HCT116 (cell line): ENCODE measurements at regions not wholly inside any gene's neighbourhood (a gene's known extent, or its start where the extent isn't known, plus 50 kb on each side); places are given as distances from the start of the nearest gene placed in this dataset.

Experiments
- ATAC-seq: fragments of 200-7000 bp; cut with Tn5 transposase; 2 replicates; pipeline ENCODE4 v1.9.1; 2020; ENCODE audit warnings: mild to moderate bottlenecking, moderate library complexity
- BruUV-seq: library from RNA; stranded (reverse); fragments of 400-500 nt; replicated peaks from 2 replicates; lab custom pipeline; 2021; lab: Mats Ljungman, UMichigan
- CTCF ChIA-PET: fragments of 300-600 bp; sonication (Branson Sonifier 250); formaldehyde crosslinking; loops from one replicate; lab custom pipeline; 2021; ENCODE audit warnings: antibody characterized with exemption; lab: Charles Lee
- POLR2A ChIA-PET: fragments of 300-600, 350-600 bp; sonication (Branson Sonifier 250); formaldehyde crosslinking; loops from one replicate; lab custom pipeline; 2021; ENCODE audit warnings: antibody characterized with exemption; lab: Charles Lee
- RAD21 ChIA-PET, 2 experiments: fragments of 300-600 bp; sonication (Branson Sonifier 250); formaldehyde crosslinking; loops; one replicate each; lab custom pipeline; 2023; ENCODE audit warnings: low total read pairs in 2 of 2; ENCODE audit not compliant: uncharacterized antibody in 2 of 2, unreplicated experiment in 2 of 2, low non-redundant PET in 1 of 2; lab: Charles Lee
- DNase-seq: peaks from one replicate; pipeline ENCODE4 v3.0.0-alpha.2; 2010; ENCODE audit warnings: low read depth, low spot score
- H2AFZ ChIP-seq: fragments of 200-600 bp; shearing (Covaris generic), sonication (generic); 2 replicates; pipeline ENCODE4 v1.6.1; 2017; ENCODE audit warnings: low read depth, mixed run types, mixed read lengths, antibody characterized with exemption, low read length; ENCODE audit not compliant: poor library complexity, severe bottlenecking
- H3K27ac ChIP-seq: 2 replicates; pipeline ENCODE4 v1.5.1; 2012; ENCODE audit warnings: low read depth, low read length
- H3K27me3 ChIP-seq: fragments of 200-600 bp; sonication (generic); 2 replicates; pipeline ENCODE4 v1.6.1; 2016; ENCODE audit warnings: mixed run types, low read length, mixed read lengths; ENCODE audit not compliant: insufficient read depth
- H3K36me3 ChIP-seq, 2 experiments: fragments of 200-500 bp in 1 of 2; fragments of 200-600 bp in 1 of 2; sonication (Bioruptor generic) in 1 of 2; sonication (generic) in 1 of 2; 2 replicates each; pipeline versions ENCODE4 v1.5.1 to v1.6.1; 2014 to 2016; ENCODE audit warnings: low read length in 2 of 2, inconsistent platforms in 1 of 2, mixed read lengths in 1 of 2, mixed run types in 1 of 2; ENCODE audit not compliant: insufficient read depth in 2 of 2, control insufficient read depth in 1 of 2
- H3K4me1 ChIP-seq, 2 experiments: fragments of 200-600 bp in 1 of 2; sonication (generic) in 1 of 2; 2 replicates each; pipeline versions ENCODE4 v1.5.1 to v1.6.1; 2012 to 2017; ENCODE audit warnings: low read length in 2 of 2, inconsistent platforms in 1 of 2, mild to moderate bottlenecking in 1 of 2, mixed read lengths in 1 of 2, mixed run types in 1 of 2, moderate library complexity in 1 of 2; ENCODE audit not compliant: insufficient read depth in 2 of 2, control insufficient read depth in 1 of 2
- H3K4me2 ChIP-seq: fragments of 200-600 bp; sonication (generic); 2 replicates; pipeline ENCODE4 v1.6.1; 2017; ENCODE audit warnings: mixed run types, low read length, mixed read lengths
- H3K4me3 ChIP-seq, 2 experiments: fragments of 200-600 bp in 1 of 2; sonication (generic) in 1 of 2; replicated peaks in 1 of 2; 2 replicates each; pipeline ENCODE4 v1.5.1; 2011 to 2016; ENCODE audit warnings: low read length in 2 of 2, control low read depth in 1 of 2, low read depth in 1 of 2, mild to moderate bottlenecking in 1 of 2, mixed read lengths in 1 of 2, mixed run types in 1 of 2
- H3K79me2 ChIP-seq: fragments of 200-600 bp; sonication (generic); 2 replicates; pipeline ENCODE4 v1.6.1; 2017; ENCODE audit warnings: mild to moderate bottlenecking, mixed run types, low read length, moderate library complexity, mixed read lengths; ENCODE audit not compliant: insufficient read depth
- H3K9ac ChIP-seq: fragments of 200-600 bp; sonication (generic); 2 replicates; pipeline ENCODE4 v1.6.1; 2016; ENCODE audit warnings: low read length, mixed read lengths
- H3K9me2 ChIP-seq: fragments of 200-600 bp; sonication (generic), shearing (Covaris generic); 2 replicates; pipeline ENCODE4 v1.6.1; 2017; ENCODE audit warnings: mixed run types, mild to moderate bottlenecking, moderate library complexity; ENCODE audit not compliant: insufficient read depth
- H3K9me3 ChIP-seq, 2 experiments: fragments of 200-500 bp in 1 of 2; fragments of 200-600 bp in 1 of 2; sonication (Bioruptor generic) in 1 of 2; sonication (generic) in 1 of 2; 2 replicates each; pipeline ENCODE4 v1.6.1; 2014 to 2017; ENCODE audit warnings: low read length in 2 of 2, mixed read lengths in 2 of 2, inconsistent platforms in 1 of 2, low read depth in 1 of 2, mild to moderate bottlenecking in 1 of 2, mixed run types in 1 of 2, moderate library complexity in 1 of 2; ENCODE audit not compliant: control insufficient read depth in 1 of 2, insufficient read depth in 1 of 2
- H4K20me1 ChIP-seq: fragments of 200-600 bp; sonication (generic), shearing (Covaris generic); 2 replicates; pipeline ENCODE4 v1.6.1; 2017; ENCODE audit warnings: mixed run types, mild to moderate bottlenecking, moderate library complexity; ENCODE audit not compliant: insufficient read depth
- ATF3 ChIP-seq: IDR thresholded peaks from 2 replicates; pipeline ENCODE4 v1.6.1; 2012
- CBX3 ChIP-seq: IDR thresholded peaks from 2 replicates; pipeline ENCODE4 v1.6.1; 2012; ENCODE audit warnings: low read depth
- EGR1 ChIP-seq: IDR thresholded peaks from 2 replicates; pipeline ENCODE4 v1.6.1; 2012; ENCODE audit warnings: low read depth
- ELF1 ChIP-seq: IDR thresholded peaks from 2 replicates; pipeline ENCODE4 v1.6.1; 2012; ENCODE audit warnings: low read depth, borderline replicate concordance
- EZH2 ChIP-seq: fragments of 200-600 bp; sonication (generic); IDR thresholded peaks from 2 replicates; pipeline ENCODE4 v1.6.1; 2017; ENCODE audit warnings: antibody characterized with exemption, mixed run types
- EZH2phosphoT487 ChIP-seq: fragments of 200-600 bp; IDR thresholded peaks from 2 replicates; pipeline ENCODE4 v1.6.1; 2018; ENCODE audit warnings: antibody characterized with exemption, borderline replicate concordance
- POLR2A ChIP-seq: IDR thresholded peaks from 2 replicates; pipeline ENCODE4 v1.7.0; 2011; ENCODE audit warnings: borderline replicate concordance; ENCODE audit not compliant: insufficient read depth, insufficient read length; ENCODE audit errors: extremely low read depth
- POLR2AphosphoS5 ChIP-seq: IDR thresholded peaks from 2 replicates; pipeline ENCODE4 v1.6.1; 2011; ENCODE audit warnings: mild to moderate bottlenecking, low read depth, low read length, moderate library complexity
- RAD21 ChIP-seq: IDR thresholded peaks from 2 replicates; pipeline ENCODE4 v1.6.1; 2012; ENCODE audit warnings: low read depth, mild to moderate bottlenecking
- REST ChIP-seq: IDR thresholded peaks from 2 replicates; pipeline ENCODE4 v1.6.1; 2012; ENCODE audit warnings: low read depth
- SIN3A ChIP-seq: IDR thresholded peaks from 2 replicates; pipeline ENCODE4 v1.6.1; 2012; ENCODE audit warnings: low read depth
- SP1 ChIP-seq: IDR thresholded peaks from 2 replicates; pipeline ENCODE4 v1.6.1; 2012; ENCODE audit warnings: low read depth
- SRF ChIP-seq: IDR thresholded peaks from 2 replicates; pipeline ENCODE4 v1.6.1; 2012; ENCODE audit warnings: low read depth
- YY1 ChIP-seq: IDR thresholded peaks from 2 replicates; pipeline ENCODE4 v1.6.1; 2011; ENCODE audit warnings: low read length, low read depth, moderate library complexity, mild to moderate bottlenecking; ENCODE audit not compliant: insufficient replicate concordance; ENCODE audit errors: extremely low read depth
- ZNF274 ChIP-seq: fragments of 200-500 bp; sonication (Bioruptor generic); IDR thresholded peaks from 2 replicates; pipeline ENCODE4 v1.6.1; 2014; ENCODE audit warnings: mild to moderate bottlenecking, low read depth, low read length, inconsistent platforms
- intact Hi-C: fragments of 100-400 bp; cut with micrococcal nuclease; formaldehyde crosslinking; loops from 2 replicates; pipeline ENCODE4 v1.10.0; 2022

- BruUV-seq: no TSS peak
- Histone ChIP-seq H3K27ac (no peak overlapping the region), H3K9me2 (no peaks in the 10 kb centered on the region), H3K4me3 (no peak overlapping the region), H4K20me1 (no peaks in the 10 kb centered on the region), H3K4me1 (no peaks in the 10 kb centered on the region), H3K27me3 (no peaks in the 10 kb centered on the region), H2AFZ (no peak overlapping the region), H3K36me3 (no peaks in the 10 kb centered on the region), H3K79me2 (no peaks in the 10 kb centered on the region), H3K9ac (no peak overlapping the region), H3K9me3 (peaks cover 3 to 20% of the 10 kb centered on the region in 2 experiments; a peak in 2 of 4 replicates), H3K4me2 (no peak overlapping the region)
- ChIA-PET RAD21 (no interaction called here), CTCF (no interaction called here), POLR2A (no interaction called here)
- no peak for TF ChIP-seq CBX3
- TF ChIP-seq SP1: no peak
- no peak for TF ChIP-seq SIN3A
- no peak for TF ChIP-seq EGR1
- TF ChIP-seq ZNF274: no peak
- no peak for DNase-seq
- intact Hi-C loops: no loop called here
- ATAC-seq: no peak
These were observed 235.2 kb upstream of the LINC00305 start for GRCh38 chr18:64384101-64384500.

- Histone ChIP-seq H2AFZ (no peak overlapping the region), H3K4me1 (no peaks in the 10 kb centered on the region), H3K4me2 (no peak overlapping the region), H3K9me2 (no peaks in the 10 kb centered on the region), H3K36me3 (no peaks in the 10 kb centered on the region), H3K9me3 (peaks cover 9 to 33% of the 10 kb centered on the region in 2 experiments; a peak in 2 of 4 replicates)
- ATAC-seq: no peak
- POLR2A ChIA-PET: no interaction called here
- BruUV-seq: no TSS peak
- intact Hi-C loops: no loop called here
- TF ChIP-seq POLR2A (no peak), SP1 (no peak), ATF3 (no peak), EZH2 (no peak), SRF (no peak), YY1 (no peak), EZH2phosphoT487 (no peak), REST (no peak), RAD21 (no peak), ELF1 (no peak), CBX3 (no peak), POLR2AphosphoS5 (no peak)
- TF ChIP-seq, all 23 proteins: peak for 0
- Histone ChIP-seq H3K27me3 (no peaks in the 10 kb centered on the region), H3K27ac (no peak overlapping the region), H3K79me2 (no peaks in the 10 kb centered on the region), H3K9ac (no peak overlapping the region), H4K20me1 (no peaks in the 10 kb centered on the region), H3K4me3 (no peak overlapping the region)
- no peak for DNase-seq
- ChIA-PET RAD21 (no interaction called here), CTCF (no interaction called here)
These were observed 231.2 kb upstream of the LINC00305 start for GRCh38 chr18:64380117-64380516.
